A549 (cell line): ENCODE measurements at regions not wholly inside any gene's neighbourhood (a gene's known extent, or its start where the extent isn't known, plus 50 kb on each side); places are given as distances from the start of the nearest gene placed in this dataset.

Source experiments
- CEBPB ChIP-seq, 2 experiments: fragments of >200 bp in 1 of 2; sonication (Bioruptor Twin) in 1 of 2; formaldehyde crosslinking in 1 of 2; IDR thresholded peaks; 2 replicates each; pipeline ENCODE4 v1.6.1; 2012 to 2016
- CTCF ChIP-seq: fragments of >200 bp; sonication (Bioruptor Twin); formaldehyde crosslinking; IDR thresholded peaks from 3 replicates; pipeline ENCODE4 v1.5.1; 2016
- GATA3 ChIP-seq: IDR thresholded peaks from 2 replicates; pipeline ENCODE4 v1.6.1; 2012; ENCODE audit warnings: borderline replicate concordance
- HMGXB4 ChIP-seq: fragments of 250-450 bp; sonication (Bioruptor Pico); IDR thresholded peaks from 2 replicates; pipeline ENCODE4 v1.5.0; 2021; ENCODE audit warnings: mild to moderate bottlenecking, moderate library complexity, borderline replicate concordance
- HOXA7 ChIP-seq: fragments of 250-450 bp; sonication (Bioruptor Pico); IDR thresholded peaks from 2 replicates; pipeline ENCODE4 v1.5.0; 2020; ENCODE audit warnings: mild to moderate bottlenecking, moderate library complexity
- JUN ChIP-seq, 2 experiments: fragments of >200 bp; sonication (Bioruptor Twin); formaldehyde crosslinking; IDR thresholded peaks; 2 replicates in 1 of 2; 3 replicates in 1 of 2; pipeline ENCODE4 v1.6.1; 2016 to 2017
- JUNB ChIP-seq: fragments of >200 bp; sonication (Bioruptor Twin); formaldehyde crosslinking; IDR thresholded peaks from 2 replicates; pipeline ENCODE4 v1.6.1; 2016
- MYC ChIP-seq: IDR thresholded peaks from 2 replicates; pipeline ENCODE4 v1.6.1; 2012; ENCODE audit warnings: mild to moderate bottlenecking, inconsistent platforms, low read length, improper control_type of control experiment, borderline replicate concordance
- POLR2A ChIP-seq: IDR thresholded peaks from 2 replicates; pipeline ENCODE4 v1.6.1; 2012; ENCODE audit warnings: mild to moderate bottlenecking, low read length
- RFX5 ChIP-seq: fragments of 450-650 bp; IDR thresholded peaks from 2 replicates; pipeline ENCODE4 v1.7.1; 2014; ENCODE audit warnings: antibody characterized with exemption, mild to moderate bottlenecking, moderate library complexity
- SREBF2 ChIP-seq: fragments of 450-650 bp; IDR thresholded peaks from 2 replicates; pipeline ENCODE4 v1.6.1; 2014; ENCODE audit warnings: mild to moderate bottlenecking, moderate library complexity
- USF2 ChIP-seq: fragments of 450-650 bp; IDR thresholded peaks from 2 replicates; pipeline ENCODE4 v1.6.1; 2014; ENCODE audit warnings: antibody characterized with exemption
- ZC3H11A ChIP-seq: fragments of 450-650 bp; IDR thresholded peaks from 2 replicates; pipeline ENCODE4 v1.6.1; 2014; ENCODE audit warnings: antibody characterized with exemption, mild to moderate bottlenecking
- ZFP36 ChIP-seq: fragments of 450-650 bp; IDR thresholded peaks from 2 replicates; pipeline ENCODE4 v1.6.1; 2014; ENCODE audit warnings: borderline replicate concordance; ENCODE audit not compliant: partially characterized antibody

GRCh38 chr15:96728591-96728990, 398.1 kb downstream of the NR2F2 start:
- TF ChIP-seq CTCF = no peak
- TF ChIP-seq JUN (IDR thresholded peaks at IDR 0.05) = no peak
- no peak for TF ChIP-seq JUNB
- no peak for TF ChIP-seq MYC
- no peak for TF ChIP-seq ZC3H11A
- no peak for TF ChIP-seq RFX5
- TF ChIP-seq SREBF2 = no peak
- TF ChIP-seq GATA3 = no peak
- TF ChIP-seq POLR2A = no peak
- no peak for TF ChIP-seq USF2
- TF ChIP-seq HMGXB4 (CRISPR knock-in tag) = no peak
- TF ChIP-seq HOXA7 (CRISPR knock-in tag) = no peak
- TF ChIP-seq CEBPB (IDR thresholded peaks at IDR 0.05) = no peak
- no peak for TF ChIP-seq ZFP36
